ENCODE measurements at regions not wholly inside any gene's neighbourhood (a gene's known extent, or its start where the extent isn't known, plus 50 kb on each side); places are given as distances from the start of the nearest gene placed in this dataset.

DNA sequence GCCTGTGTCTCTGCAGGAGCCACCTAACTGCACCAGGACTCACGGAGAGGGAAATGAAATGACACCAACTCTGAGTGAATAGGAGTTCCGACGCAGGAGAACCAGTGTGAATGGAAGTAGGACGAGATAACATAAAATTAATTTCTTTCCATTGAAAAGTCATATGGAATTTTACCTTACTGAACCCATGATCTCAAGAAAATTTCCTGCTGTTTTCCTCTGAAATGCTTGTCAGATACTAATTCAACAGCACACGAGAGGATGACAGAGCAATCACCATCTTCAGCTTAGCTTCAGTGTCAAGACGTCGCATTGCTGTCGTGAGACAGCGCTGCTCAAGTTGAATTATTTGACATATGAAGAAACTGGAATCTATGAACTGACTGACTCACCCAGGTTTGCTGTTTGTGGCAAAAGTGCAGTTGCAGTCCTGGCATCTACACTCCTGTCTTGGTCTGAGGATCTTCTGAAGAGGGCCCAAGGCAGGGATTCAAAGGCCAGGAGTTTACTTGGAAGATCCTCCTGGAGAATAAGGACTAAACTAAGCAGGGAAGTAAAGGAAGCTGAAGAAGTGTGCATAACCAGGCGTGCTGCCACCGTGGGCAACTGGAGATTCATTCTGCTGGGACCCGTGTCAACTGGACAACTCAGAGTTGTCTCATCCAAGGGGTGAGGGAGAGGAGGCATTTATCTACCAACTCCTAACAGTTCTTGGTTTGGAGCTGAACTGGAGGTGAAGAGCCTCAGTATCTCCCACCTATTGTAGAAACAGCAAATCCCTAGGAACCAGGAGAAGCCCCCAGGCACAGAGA, 214.4 kb upstream of the IRS2 start:
- H3K4me1 ChIP-seq (ENCODE audit: insufficient read depth), result no peaks in the 10 kb centered on the region
- no peak overlapping the region for H3K27ac Mint-ChIP-seq
- ATAC-seq (no peak), DNase-seq (ENCODE audit: low spot score) (no peak)
- TF ChIP-seq ETS1 (IDR thresholded peaks at IDR 0.05), result no peak
- no peak for TF ChIP-seq EZH2phosphoT487 (IDR thresholded peaks at IDR 0.05; ENCODE audit: unreplicated experiment)
- TF ChIP-seq, protein P1, sequence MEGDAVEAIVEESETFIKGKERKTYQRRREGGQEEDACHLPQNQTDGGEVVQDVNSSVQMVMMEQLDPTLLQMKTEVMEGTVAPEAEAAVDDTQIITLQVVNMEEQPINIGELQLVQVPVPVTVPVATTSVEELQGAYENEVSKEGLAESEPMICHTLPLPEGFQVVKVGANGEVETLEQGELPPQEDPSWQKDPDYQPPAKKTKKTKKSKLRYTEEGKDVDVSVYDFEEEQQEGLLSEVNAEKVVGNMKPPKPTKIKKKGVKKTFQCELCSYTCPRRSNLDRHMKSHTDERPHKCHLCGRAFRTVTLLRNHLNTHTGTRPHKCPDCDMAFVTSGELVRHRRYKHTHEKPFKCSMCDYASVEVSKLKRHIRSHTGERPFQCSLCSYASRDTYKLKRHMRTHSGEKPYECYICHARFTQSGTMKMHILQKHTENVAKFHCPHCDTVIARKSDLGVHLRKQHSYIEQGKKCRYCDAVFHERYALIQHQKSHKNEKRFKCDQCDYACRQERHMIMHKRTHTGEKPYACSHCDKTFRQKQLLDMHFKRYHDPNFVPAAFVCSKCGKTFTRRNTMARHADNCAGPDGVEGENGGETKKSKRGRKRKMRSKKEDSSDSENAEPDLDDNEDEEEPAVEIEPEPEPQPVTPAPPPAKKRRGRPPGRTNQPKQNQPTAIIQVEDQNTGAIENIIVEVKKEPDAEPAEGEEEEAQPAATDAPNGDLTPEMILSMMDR (conservative IDR thresholded peaks at IDR 0.05; ENCODE audit: low read depth in 2 of 2), result no peak
- TF ChIP-seq ZNF114 (CRISPR knock-in tag; IDR thresholded peaks at IDR 0.05), result no peak
- no peak for TF ChIP-seq STAT1 (IDR thresholded peaks at IDR 0.05; ENCODE audit: unreplicated experiment)
- no peak for TF ChIP-seq POLR2AphosphoS5 (IDR thresholded peaks at IDR 0.05; ENCODE audit: low read depth)
- TF ChIP-seq CREB1 (CRISPR knock-in tag; IDR thresholded peaks at IDR 0.05; ENCODE audit: low read depth), result no peak
- TF ChIP-seq, protein P2, sequence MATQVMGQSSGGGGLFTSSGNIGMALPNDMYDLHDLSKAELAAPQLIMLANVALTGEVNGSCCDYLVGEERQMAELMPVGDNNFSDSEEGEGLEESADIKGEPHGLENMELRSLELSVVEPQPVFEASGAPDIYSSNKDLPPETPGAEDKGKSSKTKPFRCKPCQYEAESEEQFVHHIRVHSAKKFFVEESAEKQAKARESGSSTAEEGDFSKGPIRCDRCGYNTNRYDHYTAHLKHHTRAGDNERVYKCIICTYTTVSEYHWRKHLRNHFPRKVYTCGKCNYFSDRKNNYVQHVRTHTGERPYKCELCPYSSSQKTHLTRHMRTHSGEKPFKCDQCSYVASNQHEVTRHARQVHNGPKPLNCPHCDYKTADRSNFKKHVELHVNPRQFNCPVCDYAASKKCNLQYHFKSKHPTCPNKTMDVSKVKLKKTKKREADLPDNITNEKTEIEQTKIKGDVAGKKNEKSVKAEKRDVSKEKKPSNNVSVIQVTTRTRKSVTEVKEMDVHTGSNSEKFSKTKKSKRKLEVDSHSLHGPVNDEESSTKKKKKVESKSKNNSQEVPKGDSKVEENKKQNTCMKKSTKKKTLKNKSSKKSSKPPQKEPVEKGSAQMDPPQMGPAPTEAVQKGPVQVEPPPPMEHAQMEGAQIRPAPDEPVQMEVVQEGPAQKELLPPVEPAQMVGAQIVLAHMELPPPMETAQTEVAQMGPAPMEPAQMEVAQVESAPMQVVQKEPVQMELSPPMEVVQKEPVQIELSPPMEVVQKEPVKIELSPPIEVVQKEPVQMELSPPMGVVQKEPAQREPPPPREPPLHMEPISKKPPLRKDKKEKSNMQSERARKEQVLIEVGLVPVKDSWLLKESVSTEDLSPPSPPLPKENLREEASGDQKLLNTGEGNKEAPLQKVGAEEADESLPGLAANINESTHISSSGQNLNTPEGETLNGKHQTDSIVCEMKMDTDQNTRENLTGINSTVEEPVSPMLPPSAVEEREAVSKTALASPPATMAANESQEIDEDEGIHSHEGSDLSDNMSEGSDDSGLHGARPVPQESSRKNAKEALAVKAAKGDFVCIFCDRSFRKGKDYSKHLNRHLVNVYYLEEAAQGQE (IDR thresholded peaks at IDR 0.05; ENCODE audit: unreplicated experiment), result no peak
- no peak for TF ChIP-seq EZH2 (IDR thresholded peaks at IDR 0.05; ENCODE audit: low read depth, unreplicated experiment)
- TF ChIP-seq, protein P3, sequence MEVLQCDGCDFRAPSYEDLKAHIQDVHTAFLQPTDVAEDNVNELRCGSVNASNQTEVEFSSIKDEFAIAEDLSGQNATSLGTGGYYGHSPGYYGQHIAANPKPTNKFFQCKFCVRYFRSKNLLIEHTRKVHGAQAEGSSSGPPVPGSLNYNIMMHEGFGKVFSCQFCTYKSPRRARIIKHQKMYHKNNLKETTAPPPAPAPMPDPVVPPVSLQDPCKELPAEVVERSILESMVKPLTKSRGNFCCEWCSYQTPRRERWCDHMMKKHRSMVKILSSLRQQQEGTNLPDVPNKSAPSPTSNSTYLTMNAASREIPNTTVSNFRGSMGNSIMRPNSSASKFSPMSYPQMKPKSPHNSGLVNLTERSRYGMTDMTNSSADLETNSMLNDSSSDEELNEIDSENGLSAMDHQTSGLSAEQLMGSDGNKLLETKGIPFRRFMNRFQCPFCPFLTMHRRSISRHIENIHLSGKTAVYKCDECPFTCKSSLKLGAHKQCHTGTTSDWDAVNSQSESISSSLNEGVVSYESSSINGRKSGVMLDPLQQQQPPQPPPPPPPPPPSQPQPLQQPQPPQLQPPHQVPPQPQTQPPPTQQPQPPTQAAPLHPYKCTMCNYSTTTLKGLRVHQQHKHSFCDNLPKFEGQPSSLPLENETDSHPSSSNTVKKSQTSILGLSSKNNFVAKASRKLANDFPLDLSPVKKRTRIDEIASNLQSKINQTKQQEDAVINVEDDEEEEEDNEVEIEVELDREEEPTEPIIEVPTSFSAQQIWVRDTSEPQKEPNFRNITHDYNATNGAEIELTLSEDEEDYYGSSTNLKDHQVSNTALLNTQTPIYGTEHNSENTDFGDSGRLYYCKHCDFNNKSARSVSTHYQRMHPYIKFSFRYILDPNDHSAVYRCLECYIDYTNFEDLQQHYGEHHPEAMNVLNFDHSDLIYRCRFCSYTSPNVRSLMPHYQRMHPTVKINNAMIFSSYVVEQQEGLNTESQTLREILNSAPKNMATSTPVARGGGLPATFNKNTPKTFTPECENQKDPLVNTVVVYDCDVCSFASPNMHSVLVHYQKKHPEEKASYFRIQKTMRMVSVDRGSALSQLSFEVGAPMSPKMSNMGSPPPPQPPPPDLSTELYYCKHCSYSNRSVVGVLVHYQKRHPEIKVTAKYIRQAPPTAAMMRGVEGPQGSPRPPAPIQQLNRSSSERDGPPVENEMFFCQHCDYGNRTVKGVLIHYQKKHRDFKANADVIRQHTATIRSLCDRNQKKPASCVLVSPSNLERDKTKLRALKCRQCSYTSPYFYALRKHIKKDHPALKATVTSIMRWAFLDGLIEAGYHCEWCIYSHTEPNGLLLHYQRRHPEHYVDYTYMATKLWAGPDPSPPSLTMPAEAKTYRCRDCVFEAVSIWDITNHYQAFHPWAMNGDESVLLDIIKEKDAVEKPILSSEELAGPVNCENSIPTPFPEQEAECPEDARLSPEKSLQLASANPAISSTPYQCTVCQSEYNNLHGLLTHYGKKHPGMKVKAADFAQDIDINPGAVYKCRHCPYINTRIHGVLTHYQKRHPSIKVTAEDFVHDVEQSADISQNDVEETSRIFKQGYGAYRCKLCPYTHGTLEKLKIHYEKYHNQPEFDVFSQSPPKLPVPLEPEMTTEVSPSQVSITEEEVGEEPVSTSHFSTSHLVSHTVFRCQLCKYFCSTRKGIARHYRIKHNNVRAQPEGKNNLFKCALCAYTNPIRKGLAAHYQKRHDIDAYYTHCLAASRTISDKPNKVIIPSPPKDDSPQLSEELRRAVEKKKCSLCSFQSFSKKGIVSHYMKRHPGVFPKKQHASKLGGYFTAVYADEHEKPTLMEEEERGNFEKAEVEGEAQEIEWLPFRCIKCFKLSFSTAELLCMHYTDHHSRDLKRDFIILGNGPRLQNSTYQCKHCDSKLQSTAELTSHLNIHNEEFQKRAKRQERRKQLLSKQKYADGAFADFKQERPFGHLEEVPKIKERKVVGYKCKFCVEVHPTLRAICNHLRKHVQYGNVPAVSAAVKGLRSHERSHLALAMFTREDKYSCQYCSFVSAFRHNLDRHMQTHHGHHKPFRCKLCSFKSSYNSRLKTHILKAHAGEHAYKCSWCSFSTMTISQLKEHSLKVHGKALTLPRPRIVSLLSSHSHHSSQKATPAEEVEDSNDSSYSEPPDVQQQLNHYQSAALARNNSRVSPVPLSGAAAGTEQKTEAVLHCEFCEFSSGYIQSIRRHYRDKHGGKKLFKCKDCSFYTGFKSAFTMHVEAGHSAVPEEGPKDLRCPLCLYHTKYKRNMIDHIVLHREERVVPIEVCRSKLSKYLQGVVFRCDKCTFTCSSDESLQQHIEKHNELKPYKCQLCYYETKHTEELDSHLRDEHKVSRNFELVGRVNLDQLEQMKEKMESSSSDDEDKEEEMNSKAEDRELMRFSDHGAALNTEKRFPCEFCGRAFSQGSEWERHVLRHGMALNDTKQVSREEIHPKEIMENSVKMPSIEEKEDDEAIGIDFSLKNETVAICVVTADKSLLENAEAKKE (CRISPR knock-in tag; IDR thresholded peaks at IDR 0.05), result no peak
- no peak for TF ChIP-seq ZNF331 (CRISPR knock-in tag; IDR thresholded peaks at IDR 0.05; ENCODE audit: low read depth)
- no peak overlapping the region for H3K27ac ChIP-seq (ENCODE audit: low read depth)
- no peaks in the 10 kb centered on the region for H3K36me3 Mint-ChIP-seq (ENCODE audit: low read depth)
- H3K36me3 ChIP-seq (ENCODE audit: insufficient read depth), result no peaks in the 10 kb centered on the region
- H2AFZ ChIP-seq, result peak overlapping the region; percentile 76
- H3K9me2 ChIP-seq (ENCODE audit: insufficient read depth), result peaks cover 16% of the 10 kb centered on the region
- H3K27me3 Mint-ChIP-seq (ENCODE audit: insufficient read depth, low read depth, poor library complexity), result peaks cover 2% of the 10 kb centered on the region
- H4K20me1 ChIP-seq (replicated peaks; ENCODE audit: insufficient read depth), result no peaks in the 10 kb centered on the region
- H3K4me3 ChIP-seq, result no peak overlapping the region
- H3K79me2 ChIP-seq (replicated peaks; ENCODE audit: insufficient read depth), result no peaks in the 10 kb centered on the region
- peaks cover 2% of the 10 kb centered on the region; the same call in 2 of the 3 replicates for H3K9me3 Mint-ChIP-seq
- H3F3A ChIP-seq (replicated peaks; ENCODE audit: low read depth), result no peaks in the 10 kb centered on the region
- H3K4me1 Mint-ChIP-seq, result no peaks in the 10 kb centered on the region; the same call in 2 of the 3 replicates
- H3K4me2 ChIP-seq, result no peak overlapping the region
- no peak overlapping the region for H3K4me3 Mint-ChIP-seq
- H3K27me3 ChIP-seq (ENCODE audit: insufficient read depth), result no peaks in the 10 kb centered on the region
